ENCODE measurements at regions not wholly inside any gene's neighbourhood (a gene's known extent, or its start where the extent isn't known, plus 50 kb on each side); places are given as distances from the start of the nearest gene placed in this dataset.
"Not testable (repeated sequence)": the region's sequence is repeated elsewhere in the genome, so short reads cannot be mapped to it uniquely, and the experiment has no call there.

- no peak for DNase-seq
These were observed 51.8 kb upstream of the ENPEP start for GRCh38 chr4:110424144-110424543.

- DNase-seq = no peak
These were observed 57.3 kb upstream of the ENPEP start for GRCh38 chr4:110418641-110419040.

- DNase-seq = no peak
These were observed 58.8 kb upstream of the ENPEP start for GRCh38 chr4:110417136-110417535.

- no peak for DNase-seq
These were observed 60.5 kb upstream of the ENPEP start for GRCh38 chr4:110415478-110415877.

- no peak for DNase-seq
These were observed 60.9 kb upstream of the ENPEP start for GRCh38 chr4:110415041-110415440.

- peak; percentile 2 for DNase-seq
These were observed 61.4 kb upstream of the ENPEP start for GRCh38 chr4:110414561-110414920.

GRCh38 chr4:110413807-110414560, 62.0 kb upstream of the ENPEP start:
- DNase-seq = peak; percentile 78

GRCh38 chr4:110412354-110413065, 63.4 kb upstream of the ENPEP start:
- DNase-seq = no peak

- no peak for DNase-seq
These were observed 64.4 kb upstream of the ENPEP start for GRCh38 chr4:110411574-110412011.

- not testable (repeated sequence) for DNase-seq
These were observed 64.9 kb upstream of the ENPEP start for GRCh38 chr4:110410853-110411573.

GRCh38 chr4:110400086-110400485, 75.9 kb upstream of the ENPEP start:
- DNase-seq = no peak

GRCh38 chr4:110399046-110399445, 76.9 kb upstream of the ENPEP start:
- DNase-seq = not testable (repeated sequence)

- DNase-seq = no peak
These were observed 79.0 kb upstream of the ENPEP start for GRCh38 chr4:110396963-110397362.

- no peak for DNase-seq
These were observed 80.5 kb upstream of the ENPEP start for GRCh38 chr4:110395421-110395820.

- DNase-seq = no peak
These were observed 81.1 kb upstream of the ENPEP start for GRCh38 chr4:110394871-110395270.

- no peak for DNase-seq
These were observed 94.2 kb upstream of the ENPEP start for GRCh38 chr4:110381784-110382183.

- DNase-seq = no peak
These were observed 103.5 kb upstream of the ENPEP start for GRCh38 chr4:110372485-110372884.

GRCh38 chr4:110371016-110371770, 104.8 kb upstream of the ENPEP start:
- DNase-seq = no peak

- DNase-seq = no peak
These were observed 107.5 kb upstream of the ENPEP start for GRCh38 chr4:110368409-110368808.

GRCh38 chr4:110367156-110367555, 108.8 kb upstream of the ENPEP start:
- DNase-seq = no peak

GRCh38 chr4:110365761-110366160, 110.2 kb upstream of the ENPEP start:
- DNase-seq = no peak

- peak; percentile 27 for DNase-seq
These were observed 110.9 kb upstream of the ENPEP start for GRCh38 chr4:110364911-110365520.
